GM21737 (cell line): ENCODE measurements at regions not wholly inside any gene's neighbourhood (a gene's known extent, or its start where the extent isn't known, plus 50 kb on each side); places are given as distances from the start of the nearest gene placed in this dataset.

Source experiments
- ATAC-seq: cut with Tn5 transposase; IDR thresholded peaks from one replicate; pipeline ENCODE4 v1.9.1; 2021; ENCODE audit warnings: mild to moderate bottlenecking, moderate library complexity; ENCODE audit not compliant: unreplicated experiment

DNA sequence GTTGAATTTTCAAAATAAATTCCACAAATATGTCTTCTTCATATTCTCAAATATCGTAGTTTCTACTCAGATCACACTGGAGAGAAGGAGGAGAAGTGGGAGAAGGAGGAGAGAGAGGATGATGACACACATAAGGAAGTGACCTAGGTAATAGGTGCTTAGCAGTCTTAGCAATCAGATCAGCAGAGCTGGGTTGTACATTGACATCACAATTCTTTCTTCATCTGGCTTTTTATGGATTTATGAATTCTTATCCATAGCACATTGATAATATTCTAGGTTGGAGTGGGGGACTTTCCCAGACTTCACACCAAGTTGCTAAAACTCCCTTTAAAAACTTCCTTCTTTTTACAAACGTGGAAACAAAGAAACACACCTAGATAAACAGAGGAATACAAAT, 86.9 kb downstream of the FGF9 start:
- no peak for ATAC-seq

- ATAC-seq: no peak
Observed at GRCh38 chr13:21758441-21758840, 87.6 kb downstream of the FGF9 start.

DNA sequence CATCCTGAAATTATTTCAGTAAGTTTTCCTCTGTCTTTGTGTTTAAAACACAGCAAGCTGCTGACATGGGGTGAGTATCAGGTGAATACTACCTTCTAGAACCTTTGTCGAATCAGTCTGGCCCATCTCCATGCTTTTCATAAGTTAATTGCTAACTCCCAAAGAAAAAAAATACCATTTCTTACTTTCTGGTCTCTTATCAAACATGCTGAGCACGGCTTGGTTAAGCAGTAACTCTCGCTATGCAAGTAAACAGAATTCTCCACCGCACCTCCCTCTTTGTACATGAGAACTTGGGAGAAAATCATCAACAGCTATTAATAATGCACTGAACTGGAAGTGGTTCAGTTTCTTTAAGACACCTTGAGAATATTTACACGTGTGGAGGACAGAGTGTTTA, 88.6 kb downstream of the FGF9 start:
- no peak for ATAC-seq

DNA sequence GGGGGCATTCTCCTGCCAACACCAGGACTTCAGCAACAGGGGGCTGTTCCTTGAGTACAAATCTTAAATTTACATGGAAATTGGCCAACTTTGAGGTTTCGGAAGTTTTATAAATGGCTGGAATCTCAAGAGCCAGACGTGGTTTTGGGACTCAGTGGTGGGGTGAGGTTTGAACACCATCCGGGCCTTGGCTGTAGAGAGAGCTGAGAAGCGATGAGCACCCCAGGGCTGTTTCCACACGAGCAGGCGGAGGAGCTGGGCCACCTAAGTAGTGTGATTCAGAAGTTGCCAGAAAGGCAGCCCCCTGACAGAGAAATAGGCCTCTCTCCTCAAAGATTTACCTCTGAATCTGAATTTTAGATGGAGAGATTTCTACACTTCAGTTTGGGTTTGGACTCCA, 89.0 kb downstream of the FGF9 start:
- ATAC-seq: no peak

- no peak for ATAC-seq
Observed at GRCh38 chr13:21761770-21762169, 90.9 kb downstream of the FGF9 start.

DNA sequence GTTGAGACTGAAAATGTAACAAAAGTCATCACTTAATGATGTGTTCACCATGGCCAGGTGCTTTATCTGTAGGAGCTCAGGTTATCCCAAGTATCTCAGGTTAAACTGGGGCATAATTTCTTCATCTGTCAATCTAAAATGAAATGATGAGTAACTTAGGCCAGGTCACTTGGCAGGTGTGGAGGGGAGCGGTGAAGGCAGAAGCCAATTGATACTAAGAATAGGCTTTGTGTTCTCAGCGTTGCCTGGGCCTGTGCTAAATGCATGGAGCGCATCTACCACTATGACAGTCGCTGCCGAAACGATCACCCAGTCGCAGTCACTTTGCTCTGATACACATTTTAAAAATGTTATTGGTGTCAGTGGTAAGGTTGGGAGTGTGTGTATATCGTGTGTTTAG, 91.6 kb downstream of the FGF9 start:
- ATAC-seq: no peak

GRCh38 chr13:21767032-21767431, 96.2 kb downstream of the FGF9 start:
- ATAC-seq: no peak

- no peak for ATAC-seq
Observed at GRCh38 chr13:21771075-21771474, 100.2 kb downstream of the FGF9 start.

- ATAC-seq: no peak
Observed at GRCh38 chr13:21777166-21777565, 106.3 kb downstream of the FGF9 start.

- ATAC-seq: no peak
Observed at GRCh38 chr13:21777813-21778212, 106.9 kb downstream of the FGF9 start.

- ATAC-seq: no peak
Observed at GRCh38 chr13:21782736-21783135, 111.9 kb downstream of the FGF9 start.

GRCh38 chr13:21785990-21786389, 115.1 kb downstream of the FGF9 start:
- ATAC-seq: no peak

DNA sequence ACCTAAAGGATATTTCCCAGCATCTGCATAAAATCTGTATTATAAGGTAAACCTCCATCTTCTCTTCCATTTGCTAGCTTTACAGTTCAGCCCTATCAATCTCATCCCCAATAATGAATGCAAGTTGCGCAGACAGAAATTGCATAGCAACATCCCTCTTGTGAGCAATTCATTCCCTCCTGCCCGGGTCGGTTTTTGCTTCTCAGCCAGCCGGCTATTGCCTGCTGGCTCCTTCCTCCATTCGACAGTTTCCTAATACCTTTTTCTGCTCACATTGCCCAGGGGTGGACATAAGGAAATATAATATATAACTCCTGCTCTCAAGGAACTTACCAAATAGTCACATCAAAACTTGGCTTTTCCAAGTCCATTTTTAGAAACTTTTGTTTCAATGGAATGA, 125.2 kb downstream of the FGF9 start:
- ATAC-seq: no peak

DNA sequence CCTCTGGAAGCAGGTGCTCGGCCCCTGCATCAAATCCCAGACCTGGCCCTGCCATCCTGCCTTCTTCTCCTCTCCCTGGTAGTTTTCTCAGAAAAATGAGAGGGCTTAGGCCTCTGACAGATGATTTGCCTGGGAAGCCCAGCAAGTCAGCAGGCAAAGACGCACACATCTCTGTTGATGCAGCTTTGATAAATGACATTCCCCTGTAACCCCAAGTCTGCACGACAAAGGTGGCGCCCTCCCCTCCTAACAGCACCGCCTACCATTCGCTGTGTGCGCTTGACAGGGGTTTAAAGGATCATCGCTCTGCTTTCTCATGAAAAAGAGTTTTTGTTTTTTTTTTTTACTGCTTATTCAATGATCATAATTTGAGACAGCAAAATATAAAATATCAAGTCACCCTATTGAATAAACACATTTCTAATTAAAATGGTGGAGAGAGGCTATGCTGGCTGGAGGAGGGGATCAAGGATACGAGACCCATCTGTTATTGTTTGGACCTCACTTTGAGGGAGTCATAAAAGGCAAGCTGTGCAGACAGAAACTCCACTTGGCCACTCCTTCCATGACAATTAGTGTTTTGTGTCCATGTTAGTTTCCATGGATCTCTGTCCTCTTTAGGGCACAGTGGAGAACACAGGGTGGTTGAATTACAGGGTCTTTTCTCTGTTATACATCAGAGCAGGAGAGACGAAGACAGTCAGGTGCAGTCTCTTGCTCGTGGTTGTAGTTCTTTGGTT, 126.1 kb downstream of the FGF9 start:
- ATAC-seq: no peak

- no peak for ATAC-seq
Observed at GRCh38 chr13:21797736-21798135, 126.9 kb downstream of the FGF9 start.

- ATAC-seq: no peak
Observed at GRCh38 chr13:21798181-21798580, 127.3 kb downstream of the FGF9 start.

GRCh38 chr13:21799671-21800070, 128.8 kb downstream of the FGF9 start:
- no peak for ATAC-seq

- no peak for ATAC-seq
Observed at GRCh38 chr13:21800837-21801616, 130.2 kb downstream of the FGF9 start.

- ATAC-seq: no peak
Observed at GRCh38 chr13:21805733-21806132, 134.9 kb downstream of the FGF9 start.

GRCh38 chr13:21812192-21812626, 141.3 kb downstream of the FGF9 start:
- ATAC-seq: no peak

DNA sequence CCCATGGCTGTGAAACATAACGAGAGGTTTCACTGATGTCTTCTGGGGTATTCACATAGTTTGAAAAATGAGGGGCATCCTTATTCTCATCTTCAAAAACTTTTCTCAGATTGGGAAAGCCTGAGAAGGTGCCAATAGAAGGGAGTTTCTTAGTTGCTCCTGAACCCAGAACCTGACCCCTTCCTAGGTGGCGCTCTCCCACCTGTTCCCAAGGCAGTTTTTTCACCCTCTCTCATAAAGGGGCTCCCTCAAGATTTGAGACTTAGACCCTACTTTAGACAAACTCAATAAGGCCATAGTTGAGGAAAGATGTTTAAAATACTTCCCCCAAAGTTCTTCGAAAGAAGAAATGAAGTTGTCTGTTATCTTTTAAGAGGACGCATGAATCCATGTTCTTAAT, 142.2 kb downstream of the FGF9 start:
- no peak for ATAC-seq

DNA sequence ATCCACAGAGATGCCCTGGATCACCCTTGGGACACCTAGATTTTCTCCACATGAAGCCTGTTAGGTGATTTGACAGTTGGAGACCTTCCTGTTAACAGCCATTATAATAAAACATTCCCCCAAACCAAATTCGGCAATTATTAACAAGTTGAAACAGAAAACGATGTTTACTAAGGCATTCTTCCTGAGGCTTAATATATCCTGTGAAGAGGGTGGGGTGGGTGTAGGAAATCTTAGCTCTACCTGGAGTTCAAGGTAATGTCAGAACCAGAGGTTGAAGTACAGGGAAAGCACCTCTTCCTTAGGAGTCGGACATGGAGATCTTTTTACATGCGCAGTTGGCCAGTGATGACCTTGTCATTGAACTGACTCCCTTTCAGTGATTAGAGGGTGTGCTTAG, 143.0 kb downstream of the FGF9 start:
- no peak for ATAC-seq
